AG10803 (cell line): ENCODE measurements at regions not wholly inside any gene's neighbourhood (a gene's known extent, or its start where the extent isn't known, plus 50 kb on each side); places are given as distances from the start of the nearest gene placed in this dataset.
"Not testable (repeated sequence)": the region's sequence is repeated elsewhere in the genome, so short reads cannot be mapped to it uniquely, and the experiment has no call there.

Experiments used
- DNase-seq: peaks from one replicate; pipeline ENCODE4 v3.0.0; 2010; ENCODE audit warnings: low read depth
- H3K4me3 ChIP-seq: 2 replicates; pipeline ENCODE4 v1.5.1; 2011; ENCODE audit warnings: mild to moderate bottlenecking, low read length, control low read depth
- TF ChIP-seq, protein P1 (sequence below): conservative IDR thresholded peaks from 2 replicates; pipeline ENCODE4 v1.5.1; 2011; ENCODE audit warnings: mild to moderate bottlenecking, low read length, control low read depth, inconsistent platforms

DNA sequence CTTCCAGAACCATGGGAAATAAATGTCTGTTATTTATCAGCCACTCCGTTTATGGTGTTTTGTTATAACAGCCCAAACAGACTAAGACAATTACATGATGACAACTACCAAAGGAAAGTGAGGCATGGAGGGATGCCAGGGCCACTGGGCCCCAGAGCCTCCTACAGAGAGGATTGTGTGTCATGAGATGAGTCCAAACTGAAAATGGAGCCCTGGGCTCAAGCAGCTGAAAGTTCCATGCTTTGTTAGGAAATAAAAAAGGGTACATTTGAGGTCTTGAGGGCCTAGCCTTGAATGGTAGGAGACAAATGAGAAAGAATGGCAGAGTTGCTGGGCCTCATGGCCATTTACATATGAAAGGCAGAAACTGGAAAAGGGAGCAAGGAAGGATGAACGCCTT, 586.5 kb downstream of the CETN3 start:
- H3K4me3 ChIP-seq, result no peak overlapping the region
- TF ChIP-seq, protein P1, sequence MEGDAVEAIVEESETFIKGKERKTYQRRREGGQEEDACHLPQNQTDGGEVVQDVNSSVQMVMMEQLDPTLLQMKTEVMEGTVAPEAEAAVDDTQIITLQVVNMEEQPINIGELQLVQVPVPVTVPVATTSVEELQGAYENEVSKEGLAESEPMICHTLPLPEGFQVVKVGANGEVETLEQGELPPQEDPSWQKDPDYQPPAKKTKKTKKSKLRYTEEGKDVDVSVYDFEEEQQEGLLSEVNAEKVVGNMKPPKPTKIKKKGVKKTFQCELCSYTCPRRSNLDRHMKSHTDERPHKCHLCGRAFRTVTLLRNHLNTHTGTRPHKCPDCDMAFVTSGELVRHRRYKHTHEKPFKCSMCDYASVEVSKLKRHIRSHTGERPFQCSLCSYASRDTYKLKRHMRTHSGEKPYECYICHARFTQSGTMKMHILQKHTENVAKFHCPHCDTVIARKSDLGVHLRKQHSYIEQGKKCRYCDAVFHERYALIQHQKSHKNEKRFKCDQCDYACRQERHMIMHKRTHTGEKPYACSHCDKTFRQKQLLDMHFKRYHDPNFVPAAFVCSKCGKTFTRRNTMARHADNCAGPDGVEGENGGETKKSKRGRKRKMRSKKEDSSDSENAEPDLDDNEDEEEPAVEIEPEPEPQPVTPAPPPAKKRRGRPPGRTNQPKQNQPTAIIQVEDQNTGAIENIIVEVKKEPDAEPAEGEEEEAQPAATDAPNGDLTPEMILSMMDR, result no peak
- no peak for DNase-seq

DNA sequence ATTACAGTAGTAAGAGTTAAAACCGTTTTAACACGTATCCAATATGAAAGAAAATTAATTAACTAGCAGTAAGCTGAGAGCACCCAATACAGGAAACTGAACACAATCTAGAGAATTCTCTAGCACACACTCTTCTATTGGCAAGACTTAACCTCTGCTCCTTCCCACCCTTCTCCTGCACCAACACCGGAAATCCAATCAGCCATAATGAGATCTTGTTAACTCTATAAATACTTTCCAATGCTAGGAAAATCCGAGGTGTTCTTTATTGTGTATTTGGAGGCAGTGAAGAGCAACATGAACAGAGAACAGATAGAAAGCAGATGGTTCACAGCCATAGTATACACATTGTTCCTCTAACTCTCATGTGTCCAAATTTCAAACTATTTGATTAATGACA, 591.7 kb downstream of the CETN3 start:
- TF ChIP-seq, protein P1, result no peak
- no peak for DNase-seq
- no peak overlapping the region for H3K4me3 ChIP-seq

DNA sequence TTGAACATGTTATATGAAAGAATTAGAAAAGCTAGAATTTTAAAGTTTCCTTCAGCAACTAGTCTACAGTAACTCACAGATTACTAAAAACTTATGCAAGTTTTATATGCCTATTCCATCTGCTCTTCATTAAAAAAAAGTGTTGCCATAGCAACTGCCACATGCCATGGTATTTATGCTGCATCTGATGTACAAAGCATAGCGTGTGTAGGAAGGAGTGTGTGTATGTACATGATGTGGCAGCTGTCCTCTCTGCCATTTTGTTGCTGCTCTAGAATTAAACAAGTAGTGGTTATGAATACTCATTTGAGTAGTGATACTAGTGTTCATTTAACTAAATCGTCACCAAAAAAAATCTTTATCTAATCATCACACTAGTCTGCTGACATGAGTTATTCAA, 593.5 kb downstream of the CETN3 start:
- peak; percentile 21 for DNase-seq
- no peak overlapping the region for H3K4me3 ChIP-seq
- TF ChIP-seq, protein P1, result no peak

DNA sequence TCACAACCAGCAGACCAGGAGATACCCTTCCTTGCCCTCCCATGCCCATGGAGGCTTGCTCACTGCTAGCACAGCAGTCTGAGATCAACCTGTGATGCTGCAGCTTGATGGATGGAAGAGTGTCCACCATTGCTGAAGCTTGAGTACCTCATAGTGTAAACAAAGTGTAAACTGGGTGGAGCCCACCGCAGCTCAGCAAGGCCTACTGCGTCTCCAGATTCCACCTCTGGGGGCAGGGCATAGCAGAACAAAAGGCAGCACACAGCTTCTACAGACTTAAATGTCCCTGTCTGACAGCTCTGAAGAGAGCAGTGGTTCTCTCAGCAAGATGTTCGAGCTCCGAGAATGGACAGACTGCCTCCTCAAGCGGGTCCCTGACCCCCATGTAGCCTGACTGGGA, 608.8 kb downstream of the CETN3 start:
- DNase-seq, H3K4me3 ChIP-seq: not testable (repeated sequence)

DNA sequence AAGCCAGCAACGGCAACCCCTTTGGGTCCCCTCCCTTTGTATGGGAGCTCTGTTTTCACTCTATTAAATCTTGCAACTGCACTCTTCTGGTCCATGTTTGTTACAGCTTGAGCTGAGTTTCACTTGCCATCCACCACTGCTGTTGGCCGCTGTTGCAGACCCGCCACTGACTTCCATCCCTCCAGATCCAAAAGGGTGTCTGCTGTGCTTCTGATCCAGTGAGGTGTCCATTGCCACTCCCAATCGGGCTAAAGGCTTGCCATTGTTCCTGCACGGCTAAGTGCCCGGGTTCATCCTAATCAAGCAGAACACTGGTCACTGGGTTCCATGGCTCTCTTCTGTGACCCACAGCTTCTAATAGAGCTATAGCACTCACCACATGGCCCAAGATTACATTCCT, 615.1 kb downstream of the CETN3 start:
- not testable (repeated sequence) for H3K4me3 ChIP-seq, DNase-seq

DNA sequence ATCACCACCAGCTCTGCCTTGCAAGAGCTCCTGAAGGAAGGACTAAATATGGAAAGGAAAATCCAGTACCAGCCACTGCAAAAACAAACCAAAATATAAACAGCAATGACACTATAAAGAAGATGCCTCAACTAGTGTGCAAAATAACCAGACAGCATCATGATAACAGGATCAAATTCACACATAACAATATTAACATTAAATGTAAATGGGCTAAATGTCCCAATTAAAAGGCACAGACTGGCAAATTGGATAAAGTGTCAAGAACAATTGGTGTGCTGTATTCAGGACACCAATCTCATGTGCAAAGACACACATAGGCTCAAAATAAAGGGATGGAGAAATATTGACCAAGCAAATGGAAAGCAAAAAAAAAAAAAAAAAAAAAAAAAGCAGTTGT, 629.8 kb downstream of the CETN3 start:
- not testable (repeated sequence) for H3K4me3 ChIP-seq, DNase-seq

DNA sequence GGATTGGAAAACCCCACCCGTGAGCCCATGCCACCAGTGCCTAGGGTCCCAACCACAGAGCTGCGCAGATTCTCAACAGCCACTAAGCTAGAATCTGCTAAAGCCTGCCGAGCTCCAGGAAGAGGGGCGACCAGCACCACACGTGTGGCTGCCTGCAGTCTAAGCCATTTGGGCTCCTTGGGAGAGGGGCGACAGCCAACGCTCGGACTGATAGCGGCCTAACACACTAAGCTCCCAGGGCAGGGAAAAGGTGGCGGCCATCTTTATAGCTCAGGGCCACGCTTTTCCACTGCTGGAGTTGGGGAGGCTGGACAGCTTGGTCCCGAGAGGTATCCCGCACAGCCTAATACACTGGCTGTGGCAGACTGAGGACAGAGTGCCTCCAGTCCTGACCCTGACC, 631.8 kb downstream of the CETN3 start:
- DNase-seq, result no peak
- no peak overlapping the region for H3K4me3 ChIP-seq
- TF ChIP-seq, protein P1, result no peak

DNA sequence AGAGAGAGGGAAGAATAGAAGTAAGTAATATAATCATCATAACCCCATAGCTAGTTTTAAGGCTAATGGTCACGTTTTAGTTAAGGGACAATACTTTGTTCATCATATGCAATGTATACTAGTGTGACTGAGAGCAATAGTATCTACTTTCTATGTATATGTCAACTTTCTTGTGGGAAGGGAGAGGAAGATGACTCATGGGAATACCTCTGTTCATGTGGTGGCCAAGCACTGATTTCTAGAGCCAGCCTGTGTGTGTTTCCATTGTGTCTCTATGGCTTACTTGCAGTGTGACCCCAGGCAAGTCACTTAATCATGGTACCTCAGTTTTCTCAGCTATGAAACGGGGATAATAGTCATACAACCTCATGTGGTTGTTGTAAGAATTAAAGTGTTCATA, 639.6 kb downstream of the CETN3 start:
- H3K4me3 ChIP-seq, result no peak overlapping the region
- DNase-seq, result peak; percentile 8
- TF ChIP-seq, protein P1, result no peak

DNA sequence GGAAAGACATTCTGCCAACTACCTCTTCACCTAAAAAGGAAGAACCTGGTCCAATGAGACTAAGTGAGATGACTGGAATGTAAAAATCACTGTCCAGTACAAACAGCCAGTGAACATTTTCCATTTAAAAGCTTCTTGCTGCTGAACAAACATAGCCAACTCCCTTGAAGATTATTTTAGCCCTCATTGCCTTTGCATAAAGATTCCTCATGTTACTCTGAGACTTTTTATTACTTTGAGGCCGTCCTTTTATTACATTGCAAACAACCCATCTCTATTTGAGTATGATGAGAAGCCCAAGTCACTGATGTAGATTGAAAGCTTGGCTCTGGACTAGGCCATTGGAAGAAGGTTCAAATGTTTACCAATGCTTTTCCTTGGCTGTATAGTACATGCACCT, 649.8 kb downstream of the CETN3 start:
- no peak for DNase-seq
- H3K4me3 ChIP-seq, result no peak overlapping the region
- TF ChIP-seq, protein P1, result no peak
